SW 1271 (cell line): ENCODE measurements at regions not wholly inside any gene's neighbourhood (a gene's known extent, or its start where the extent isn't known, plus 50 kb on each side); places are given as distances from the start of the nearest gene placed in this dataset.

ENCODE experiments used
- DNase-seq, 2 experiments: peaks; one replicate each; lab custom pipeline; 2025; lab: John Stamatoyannopoulos, UW

GRCh38 chr12:94750864-94751263 lies 100.5 kb upstream of the TMCC3 start:
- DNase-seq: no peak

GRCh38 chr12:94749890-94750289 lies 99.5 kb upstream of the TMCC3 start:
- no peak for DNase-seq

- no peak for DNase-seq
Measured at GRCh38 chr12:94749455-94749854, 99.1 kb upstream of the TMCC3 start.

- no peak for DNase-seq
Measured at GRCh38 chr12:94748726-94749421, 98.5 kb upstream of the TMCC3 start.

GRCh38 chr12:94745562-94745961 lies 95.2 kb upstream of the TMCC3 start:
- DNase-seq: no peak

- DNase-seq: no peak
Measured at GRCh38 chr12:94743174-94743573, 92.8 kb upstream of the TMCC3 start.

GRCh38 chr12:94740601-94741362 lies 90.4 kb upstream of the TMCC3 start:
- no peak for DNase-seq

GRCh38 chr12:94736820-94737219 lies 86.5 kb upstream of the TMCC3 start:
- no peak for DNase-seq

GRCh38 chr12:94736004-94736403 lies 85.6 kb upstream of the TMCC3 start:
- no peak for DNase-seq

- no peak for DNase-seq
Measured at GRCh38 chr12:94733727-94734126, 83.4 kb upstream of the TMCC3 start.

- DNase-seq: no peak
Measured at GRCh38 chr12:94732367-94732990, 82.1 kb upstream of the TMCC3 start.

- DNase-seq: no peak
Measured at GRCh38 chr12:94731733-94732360, 81.5 kb upstream of the TMCC3 start.

- DNase-seq: no peak
Measured at GRCh38 chr12:94730847-94731246, 80.5 kb upstream of the TMCC3 start.

GRCh38 chr12:94726236-94726835 lies 76.0 kb upstream of the TMCC3 start:
- no peak for DNase-seq

GRCh38 chr12:94725375-94726168 lies 75.2 kb upstream of the TMCC3 start:
- DNase-seq: no peak

GRCh38 chr12:94722664-94723063 lies 72.3 kb upstream of the TMCC3 start:
- no peak for DNase-seq

GRCh38 chr12:94721173-94721572 lies 70.8 kb upstream of the TMCC3 start:
- no peak for DNase-seq

- DNase-seq: no peak
Measured at GRCh38 chr12:94718114-94718513, 67.8 kb upstream of the TMCC3 start.

- no peak for DNase-seq
Measured at GRCh38 chr12:94717656-94718055, 67.3 kb upstream of the TMCC3 start.

- no peak for DNase-seq
Measured at GRCh38 chr12:94717108-94717507, 66.8 kb upstream of the TMCC3 start.

- DNase-seq: no peak
Measured at GRCh38 chr12:94716339-94716738, 66.0 kb upstream of the TMCC3 start.
